ENCODE measurements at regions not wholly inside any gene's neighbourhood (a gene's known extent, or its start where the extent isn't known, plus 50 kb on each side); places are given as distances from the start of the nearest gene placed in this dataset.

GRCh38 chr2:107255744-107256143 lies 369.8 kb upstream of the ST6GAL2 start:
- no peak for DNase-seq

- DNase-seq, result no peak
These were observed 372.8 kb upstream of the ST6GAL2 start for GRCh38 chr2:107258531-107259407.

- no peak for DNase-seq
These were observed 373.6 kb upstream of the ST6GAL2 start for GRCh38 chr2:107259408-107260195.

GRCh38 chr2:107263628-107264027 lies 377.7 kb upstream of the ST6GAL2 start:
- no peak for DNase-seq

- DNase-seq, result no peak
These were observed 378.2 kb upstream of the ST6GAL2 start for GRCh38 chr2:107264184-107264583.

GRCh38 chr2:107266555-107266954 lies 380.6 kb upstream of the ST6GAL2 start:
- no peak for DNase-seq

GRCh38 chr2:107267086-107267485 lies 381.1 kb upstream of the ST6GAL2 start:
- DNase-seq, result no peak

GRCh38 chr2:107276034-107276433 lies 390.1 kb upstream of the ST6GAL2 start:
- DNase-seq, result no peak

- no peak for DNase-seq
These were observed 392.7 kb upstream of the ST6GAL2 start for GRCh38 chr2:107278672-107279071.

GRCh38 chr2:107281637-107282036 lies 395.7 kb upstream of the ST6GAL2 start:
- no peak for DNase-seq

GRCh38 chr2:107282135-107282534 lies 396.2 kb upstream of the ST6GAL2 start:
- DNase-seq, result no peak

GRCh38 chr2:107285621-107286299 lies 399.8 kb upstream of the ST6GAL2 start:
- DNase-seq, result no peak

GRCh38 chr2:107290041-107290440 lies 404.1 kb upstream of the ST6GAL2 start:
- DNase-seq, result no peak

- no peak for DNase-seq
These were observed 418.0 kb upstream of the ST6GAL2 start for GRCh38 chr2:107303964-107304363.

- no peak for DNase-seq
These were observed 420.0 kb upstream of the ST6GAL2 start for GRCh38 chr2:107305966-107306365.

GRCh38 chr2:107306881-107307280 lies 420.9 kb upstream of the ST6GAL2 start:
- no peak for DNase-seq

- no peak for DNase-seq
These were observed 422.9 kb upstream of the ST6GAL2 start for GRCh38 chr2:107308835-107309234.

GRCh38 chr2:107312240-107312639 lies 426.3 kb upstream of the ST6GAL2 start:
- no peak for DNase-seq

GRCh38 chr2:107313316-107313715 lies 427.3 kb upstream of the ST6GAL2 start:
- DNase-seq, result no peak

GRCh38 chr2:107320881-107321280 lies 434.9 kb upstream of the ST6GAL2 start:
- DNase-seq, result no peak

- DNase-seq, result no peak
These were observed 436.4 kb upstream of the ST6GAL2 start for GRCh38 chr2:107322416-107322815.

GRCh38 chr2:107323946-107324565 lies 438.1 kb upstream of the ST6GAL2 start:
- DNase-seq, result no peak
